ENCODE measurements at regions not wholly inside any gene's neighbourhood (a gene's known extent, or its start where the extent isn't known, plus 50 kb on each side); places are given as distances from the start of the nearest gene placed in this dataset.

GRCh38 chr2:126990605-126991532 lies 92.2 kb downstream of the TEX51 start:
- DNase-seq (ENCODE audit: low read depth), result no peak

GRCh38 chr2:126994340-126994777 lies 95.7 kb downstream of the TEX51 start:
- no peak for DNase-seq (ENCODE audit: low read depth)

GRCh38 chr2:126995621-126996377 lies 97.1 kb downstream of the TEX51 start:
- no peak for DNase-seq (ENCODE audit: low read depth)

- DNase-seq (ENCODE audit: low read depth), result no peak
These were observed 97.6 kb downstream of the TEX51 start for GRCh38 chr2:126996378-126996699.

Measured in fibroblast of gingiva (primary cell).